Esophagus squamous epithelium (tissue), 5 donors: ENCODE measurements at regions not wholly inside any gene's neighbourhood (a gene's known extent, or its start where the extent isn't known, plus 50 kb on each side); places are given as distances from the start of the nearest gene placed in this dataset.
A peak's percentile ranks its signal among the peaks of the same experiment; 100 is the strongest.

ENCODE experiments used
- DNase-seq: peaks from one replicate; lab custom pipeline; 2025; lab: John Stamatoyannopoulos, UW
- H3K27ac ChIP-seq, 4 donors: fragments of 200-600 bp; sonication (generic); one replicate each; pipeline ENCODE4 v1.5.1; 2016 to 2019; ENCODE audit warnings: mild to moderate bottlenecking in 1 of 4
- H3K27me3 ChIP-seq, 4 donors: fragments of 200-600 bp; sonication (generic); 1 replicate in 3 of 4; 2 replicates in 1 of 4; pipeline versions ENCODE4 v1.5.1 to v1.6.0; 2017 to 2021; ENCODE audit warnings: antibody characterized with exemption in 1 of 4
- H3K36me3 ChIP-seq, 3 donors: fragments of 200-600 bp; sonication (generic); one replicate each; pipeline ENCODE4 v1.5.1; 2016 to 2019
- H3K4me1 ChIP-seq, 3 donors: fragments of 200-600 bp; sonication (generic); one replicate each; pipeline ENCODE4 v1.5.1; 2017 to 2019
- H3K4me3 ChIP-seq, 4 donors: fragments of 200-600 bp; sonication (generic); 1 replicate in 3 of 4; 2 replicates in 1 of 4; pipeline ENCODE4 v1.5.1; 2016 to 2019; ENCODE audit warnings: mild to moderate bottlenecking in 2 of 4, moderate library complexity in 1 of 4
- H3K9me3 ChIP-seq, 3 donors: fragments of 200-600 bp; sonication (generic); one replicate each; pipeline ENCODE4 v1.5.1; 2016 to 2019
- POLR2A ChIP-seq, 4 donors: fragments of 450-650 bp; IDR thresholded peaks; one replicate each; pipeline ENCODE4 v1.6.1; 2017; ENCODE audit warnings: antibody characterized with exemption in 4 of 4, mild to moderate bottlenecking in 4 of 4, moderate library complexity in 3 of 4
- WGBS, 2 donors: methylation state at CpG; one replicate each; pipeline ENCODE4 v1.1.5; 2018; 5-methylcytosine and 5-hydroxymethylcytosine counted together
- intact Hi-C: fragments of 100-400 bp; cut with DNase I; formaldehyde crosslinking; loops from one replicate; pipeline ENCODE4 v1.15.0; 2022
- TF ChIP-seq, protein P1 (sequence below), 6 experiments: fragments of 450-650 bp in 4 of 6; fragments of 200-600 bp in 2 of 6; sonication (generic) in 2 of 6; IDR thresholded peaks; one replicate each; pipeline ENCODE4 v1.5.1; 2016 to 2019; ENCODE audit warnings: antibody characterized with exemption in 6 of 6, mild to moderate bottlenecking in 4 of 6, moderate library complexity in 4 of 6
- donor health status: DM: yes; HTN: yes; CAD: no.

DNA sequence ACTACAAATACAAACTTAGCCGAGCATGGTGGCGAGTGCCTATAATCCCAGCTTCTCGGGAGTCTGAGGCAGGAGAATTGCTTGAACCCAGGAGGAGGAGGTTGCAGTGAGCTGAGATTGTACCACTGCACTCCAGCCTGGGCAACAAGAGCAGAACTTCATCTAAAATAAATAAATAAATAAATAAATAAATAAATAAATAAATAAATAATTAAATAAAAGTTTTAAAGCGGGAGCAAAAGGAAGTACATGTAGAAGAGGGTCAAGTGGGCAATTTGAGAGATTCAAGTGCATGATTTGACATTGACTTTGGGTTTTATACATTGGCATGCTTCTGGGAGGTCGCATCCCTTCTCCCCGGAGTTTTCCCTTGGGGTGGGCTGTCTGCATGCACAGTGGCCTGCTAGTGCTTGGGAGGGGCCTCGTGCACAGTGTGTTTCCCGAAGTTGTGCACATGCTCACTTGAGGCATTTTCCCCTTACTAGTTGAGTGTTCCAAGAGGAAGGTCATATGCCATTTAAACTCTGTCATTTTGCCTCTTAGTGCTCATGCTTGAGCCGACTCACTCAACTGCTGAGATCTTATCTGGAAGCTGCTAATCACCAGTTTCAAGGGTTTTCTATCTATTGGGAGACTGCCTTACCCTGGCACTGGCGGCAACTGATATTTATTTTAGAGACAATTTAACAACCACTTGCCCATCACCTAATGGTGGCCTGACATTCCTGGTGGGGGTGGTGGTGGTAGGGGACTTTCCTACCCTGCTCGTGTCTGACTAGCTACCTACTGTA is 193.2 kb upstream of the MPHOSPH6 start:
- WGBS, 2 donors: 76 to 84% methylated on average over 11 of the region's 11 CpGs
- H3K4me3 ChIP-seq: no peak overlapping the region
- TF ChIP-seq, protein P1, sequence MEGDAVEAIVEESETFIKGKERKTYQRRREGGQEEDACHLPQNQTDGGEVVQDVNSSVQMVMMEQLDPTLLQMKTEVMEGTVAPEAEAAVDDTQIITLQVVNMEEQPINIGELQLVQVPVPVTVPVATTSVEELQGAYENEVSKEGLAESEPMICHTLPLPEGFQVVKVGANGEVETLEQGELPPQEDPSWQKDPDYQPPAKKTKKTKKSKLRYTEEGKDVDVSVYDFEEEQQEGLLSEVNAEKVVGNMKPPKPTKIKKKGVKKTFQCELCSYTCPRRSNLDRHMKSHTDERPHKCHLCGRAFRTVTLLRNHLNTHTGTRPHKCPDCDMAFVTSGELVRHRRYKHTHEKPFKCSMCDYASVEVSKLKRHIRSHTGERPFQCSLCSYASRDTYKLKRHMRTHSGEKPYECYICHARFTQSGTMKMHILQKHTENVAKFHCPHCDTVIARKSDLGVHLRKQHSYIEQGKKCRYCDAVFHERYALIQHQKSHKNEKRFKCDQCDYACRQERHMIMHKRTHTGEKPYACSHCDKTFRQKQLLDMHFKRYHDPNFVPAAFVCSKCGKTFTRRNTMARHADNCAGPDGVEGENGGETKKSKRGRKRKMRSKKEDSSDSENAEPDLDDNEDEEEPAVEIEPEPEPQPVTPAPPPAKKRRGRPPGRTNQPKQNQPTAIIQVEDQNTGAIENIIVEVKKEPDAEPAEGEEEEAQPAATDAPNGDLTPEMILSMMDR (IDR thresholded peaks at IDR 0.05): no peak
- no peak for TF ChIP-seq POLR2A (IDR thresholded peaks at IDR 0.05)
- intact Hi-C loops: no loop called here
- DNase-seq: no peak
- no peaks in the 10 kb centered on the region for H3K27me3 ChIP-seq
- no peak overlapping the region for H3K27ac ChIP-seq
- H3K9me3 ChIP-seq: no peaks in the 10 kb centered on the region
- peaks cover 0 to 13% (median 0%) of the 10 kb centered on the region in 3 donors for H3K4me1 ChIP-seq
- H3K36me3 ChIP-seq: no peaks in the 10 kb centered on the region

DNA sequence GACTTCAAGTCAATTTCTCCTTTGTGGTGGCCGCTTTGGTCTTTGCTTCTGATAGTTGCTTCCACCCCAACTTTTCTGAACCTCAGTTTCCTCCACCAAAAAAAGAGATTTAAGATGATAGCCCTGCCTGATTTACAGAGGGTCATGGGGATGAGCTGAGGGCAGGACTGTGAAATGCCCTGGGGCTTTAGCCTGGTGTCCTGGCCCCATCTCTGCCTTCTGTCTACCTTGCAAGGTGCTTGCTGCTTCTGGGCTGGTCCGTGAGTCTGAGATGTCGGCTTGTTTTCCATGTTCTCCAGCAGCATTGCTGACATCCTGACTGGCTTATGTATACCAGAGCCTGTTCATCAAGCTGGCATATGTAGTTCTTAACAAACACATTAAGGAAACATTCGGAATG is 191.9 kb upstream of the MPHOSPH6 start:
- no peaks in the 10 kb centered on the region for H3K27me3 ChIP-seq
- TF ChIP-seq, protein P1 (IDR thresholded peaks at IDR 0.05): no peak
- TF ChIP-seq POLR2A (IDR thresholded peaks at IDR 0.05): no peak
- H3K27ac ChIP-seq: no peak overlapping the region
- no peak overlapping the region for H3K4me3 ChIP-seq
- intact Hi-C loops: no loop called here
- 92 to 94% methylated on average over 4 of the region's 4 CpGs for WGBS, 2 donors
- no peaks in the 10 kb centered on the region for H3K9me3 ChIP-seq
- H3K36me3 ChIP-seq: no peaks in the 10 kb centered on the region
- DNase-seq: no peak
- H3K4me1 ChIP-seq: peaks cover 0 to 14% (median 0%) of the 10 kb centered on the region in 3 donors

DNA sequence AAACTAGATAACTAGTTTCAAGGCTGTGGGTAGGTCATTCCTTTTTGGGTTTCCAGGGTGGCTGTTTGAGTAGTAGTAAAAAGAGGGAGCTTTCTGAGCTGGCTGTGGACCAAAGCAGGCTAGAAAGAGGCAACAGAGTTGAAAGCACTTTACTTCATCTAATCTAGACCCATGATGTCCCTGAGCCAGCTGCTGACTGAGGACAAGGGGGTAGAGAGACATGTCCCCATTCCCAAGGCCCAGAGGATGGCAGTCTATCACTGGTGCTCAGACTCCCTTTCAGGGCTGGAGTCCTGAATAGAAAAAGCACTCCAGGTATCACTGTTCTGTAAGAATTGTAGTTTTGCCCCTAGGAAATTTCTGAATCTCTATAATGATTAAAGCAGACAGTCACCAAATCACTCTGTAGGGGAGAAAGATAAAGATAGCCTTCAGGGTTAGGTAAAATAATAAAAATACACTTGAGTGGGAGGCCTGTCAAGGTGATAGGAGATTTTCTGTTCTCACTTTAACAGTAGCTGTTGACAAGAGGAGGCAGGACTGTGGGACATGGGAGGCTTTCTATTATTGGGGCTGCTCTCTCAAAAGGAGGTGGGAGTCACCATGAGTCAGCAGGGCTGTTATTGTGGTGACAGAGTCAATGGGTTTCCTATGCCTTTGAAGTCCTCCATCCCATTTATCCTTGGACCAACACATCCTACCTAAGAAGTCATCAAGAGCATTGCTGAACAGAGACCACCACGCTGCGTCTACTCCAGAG is 190.2 kb upstream of the MPHOSPH6 start:
- no peak for DNase-seq
- Histone ChIP-seq H3K9me3 (no peaks in the 10 kb centered on the region), H3K27me3 (no peaks in the 10 kb centered on the region), H3K4me3 (no peak overlapping the region), H3K4me1 (peaks cover 0 to 14% (median 0%) of the 10 kb centered on the region in 3 donors), H3K36me3 (no peaks in the 10 kb centered on the region), H3K27ac (no peak overlapping the region)
- 100% methylated on average over 1 to 2 of the region's 2 CpGs for WGBS, 2 donors
- intact Hi-C loops: no loop called here
- TF ChIP-seq, protein P1 (IDR thresholded peaks at IDR 0.05): no peak
- no peak for TF ChIP-seq POLR2A (IDR thresholded peaks at IDR 0.05)

DNA sequence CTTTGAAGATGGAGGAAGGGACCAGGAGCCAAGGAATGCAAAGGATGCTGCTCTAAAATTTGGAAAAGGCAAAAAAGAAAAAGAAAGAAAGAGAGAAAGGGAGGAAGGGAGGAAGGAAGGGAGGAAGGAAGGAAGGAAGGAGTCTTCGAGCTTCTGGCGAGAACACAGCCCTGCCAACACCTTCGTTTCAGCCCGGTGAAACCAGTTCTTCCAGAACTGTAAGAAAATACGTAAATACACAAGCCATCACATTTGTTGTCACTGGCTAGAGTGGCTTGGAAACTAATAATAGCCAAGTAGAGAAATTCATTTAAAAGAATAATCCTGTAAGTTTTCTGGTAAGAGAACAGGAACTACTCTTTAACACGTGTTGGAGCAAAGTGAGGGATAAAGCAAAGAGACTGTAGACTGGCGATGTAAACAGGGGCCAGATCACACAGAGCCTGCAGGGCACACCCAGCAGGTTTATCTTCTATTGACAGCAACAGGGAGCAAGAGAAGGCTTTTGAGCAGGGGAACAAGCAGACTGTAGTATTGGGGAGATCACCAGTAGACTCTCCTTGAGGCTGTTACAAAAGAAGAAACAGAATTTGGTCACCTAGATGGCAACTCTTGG is 188.7 kb upstream of the MPHOSPH6 start:
- TF ChIP-seq POLR2A (IDR thresholded peaks at IDR 0.05): no peak
- TF ChIP-seq, protein P1 (IDR thresholded peaks at IDR 0.05): no peak
- Histone ChIP-seq H3K36me3 (no peaks in the 10 kb centered on the region), H3K4me3 (no peak overlapping the region), H3K27ac (peak overlapping the region in 2 of 4 donors; percentile 6 to 55), H3K4me1 (peaks cover 0 to 14% (median 0%) of the 10 kb centered on the region in 3 donors), H3K9me3 (no peaks in the 10 kb centered on the region), H3K27me3 (no peaks in the 10 kb centered on the region)
- intact Hi-C loops: no loop called here
- no peak for DNase-seq
- 33 to 44% methylated on average over 7 of the region's 7 CpGs for WGBS, 2 donors
